Panc1 (cell line): ENCODE measurements at regions not wholly inside any gene's neighbourhood (a gene's known extent, or its start where the extent isn't known, plus 50 kb on each side); places are given as distances from the start of the nearest gene placed in this dataset.

Experiments used
- POLR2AphosphoS5 ChIP-seq: IDR thresholded peaks from 2 replicates; pipeline ENCODE4 v1.6.1; 2012; ENCODE audit warnings: mild to moderate bottlenecking, low read depth, low read length, moderate library complexity
- TCF7L2 ChIP-seq: IDR thresholded peaks from 2 replicates; pipeline ENCODE4 v1.6.1; 2011; ENCODE audit warnings: mild to moderate bottlenecking, low read depth, low read length, inconsistent platforms
- TF ChIP-seq, protein P1 (sequence below): fragments of 450-650 bp; IDR thresholded peaks from 2 replicates; pipeline ENCODE4 v1.5.1; 2017; ENCODE audit warnings: mild to moderate bottlenecking
- TF ChIP-seq, protein P2 (sequence below), 2 experiments: IDR thresholded peaks; 2 replicates each; pipeline ENCODE4 v1.6.1; 2011 to 2012; ENCODE audit warnings: low read depth in 2 of 2, control low read depth in 1 of 2, low read length in 1 of 2, mild to moderate bottlenecking in 1 of 2, moderate library complexity in 1 of 2; ENCODE audit not compliant: insufficient read depth in 1 of 2

DNA sequence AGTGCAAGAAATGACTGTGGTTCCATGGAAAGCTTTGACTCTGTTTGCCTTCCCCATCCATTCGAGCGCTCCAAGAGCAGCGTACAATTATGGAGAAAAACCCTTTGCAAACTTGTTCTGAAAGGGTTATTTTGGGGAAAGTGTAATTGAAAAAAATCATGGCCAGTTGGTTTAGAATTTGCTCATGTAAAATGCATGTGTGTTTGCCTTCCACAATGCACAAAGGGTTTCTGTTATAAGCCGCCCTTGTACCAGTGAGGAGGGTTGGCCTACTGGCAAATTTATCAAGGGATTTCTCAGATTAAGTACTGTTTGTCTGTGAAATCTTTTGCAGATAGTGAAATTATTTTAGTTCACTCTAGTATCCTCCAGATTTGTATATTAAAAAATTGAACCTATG is 62.7 kb upstream of the PELI2 start:
- TF ChIP-seq, protein P1, sequence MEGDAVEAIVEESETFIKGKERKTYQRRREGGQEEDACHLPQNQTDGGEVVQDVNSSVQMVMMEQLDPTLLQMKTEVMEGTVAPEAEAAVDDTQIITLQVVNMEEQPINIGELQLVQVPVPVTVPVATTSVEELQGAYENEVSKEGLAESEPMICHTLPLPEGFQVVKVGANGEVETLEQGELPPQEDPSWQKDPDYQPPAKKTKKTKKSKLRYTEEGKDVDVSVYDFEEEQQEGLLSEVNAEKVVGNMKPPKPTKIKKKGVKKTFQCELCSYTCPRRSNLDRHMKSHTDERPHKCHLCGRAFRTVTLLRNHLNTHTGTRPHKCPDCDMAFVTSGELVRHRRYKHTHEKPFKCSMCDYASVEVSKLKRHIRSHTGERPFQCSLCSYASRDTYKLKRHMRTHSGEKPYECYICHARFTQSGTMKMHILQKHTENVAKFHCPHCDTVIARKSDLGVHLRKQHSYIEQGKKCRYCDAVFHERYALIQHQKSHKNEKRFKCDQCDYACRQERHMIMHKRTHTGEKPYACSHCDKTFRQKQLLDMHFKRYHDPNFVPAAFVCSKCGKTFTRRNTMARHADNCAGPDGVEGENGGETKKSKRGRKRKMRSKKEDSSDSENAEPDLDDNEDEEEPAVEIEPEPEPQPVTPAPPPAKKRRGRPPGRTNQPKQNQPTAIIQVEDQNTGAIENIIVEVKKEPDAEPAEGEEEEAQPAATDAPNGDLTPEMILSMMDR = no peak
- no peak for TF ChIP-seq POLR2AphosphoS5
- TF ChIP-seq, protein P2, sequence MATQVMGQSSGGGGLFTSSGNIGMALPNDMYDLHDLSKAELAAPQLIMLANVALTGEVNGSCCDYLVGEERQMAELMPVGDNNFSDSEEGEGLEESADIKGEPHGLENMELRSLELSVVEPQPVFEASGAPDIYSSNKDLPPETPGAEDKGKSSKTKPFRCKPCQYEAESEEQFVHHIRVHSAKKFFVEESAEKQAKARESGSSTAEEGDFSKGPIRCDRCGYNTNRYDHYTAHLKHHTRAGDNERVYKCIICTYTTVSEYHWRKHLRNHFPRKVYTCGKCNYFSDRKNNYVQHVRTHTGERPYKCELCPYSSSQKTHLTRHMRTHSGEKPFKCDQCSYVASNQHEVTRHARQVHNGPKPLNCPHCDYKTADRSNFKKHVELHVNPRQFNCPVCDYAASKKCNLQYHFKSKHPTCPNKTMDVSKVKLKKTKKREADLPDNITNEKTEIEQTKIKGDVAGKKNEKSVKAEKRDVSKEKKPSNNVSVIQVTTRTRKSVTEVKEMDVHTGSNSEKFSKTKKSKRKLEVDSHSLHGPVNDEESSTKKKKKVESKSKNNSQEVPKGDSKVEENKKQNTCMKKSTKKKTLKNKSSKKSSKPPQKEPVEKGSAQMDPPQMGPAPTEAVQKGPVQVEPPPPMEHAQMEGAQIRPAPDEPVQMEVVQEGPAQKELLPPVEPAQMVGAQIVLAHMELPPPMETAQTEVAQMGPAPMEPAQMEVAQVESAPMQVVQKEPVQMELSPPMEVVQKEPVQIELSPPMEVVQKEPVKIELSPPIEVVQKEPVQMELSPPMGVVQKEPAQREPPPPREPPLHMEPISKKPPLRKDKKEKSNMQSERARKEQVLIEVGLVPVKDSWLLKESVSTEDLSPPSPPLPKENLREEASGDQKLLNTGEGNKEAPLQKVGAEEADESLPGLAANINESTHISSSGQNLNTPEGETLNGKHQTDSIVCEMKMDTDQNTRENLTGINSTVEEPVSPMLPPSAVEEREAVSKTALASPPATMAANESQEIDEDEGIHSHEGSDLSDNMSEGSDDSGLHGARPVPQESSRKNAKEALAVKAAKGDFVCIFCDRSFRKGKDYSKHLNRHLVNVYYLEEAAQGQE (IDR thresholded peaks at IDR 0.05; ENCODE audit: insufficient read depth in 1 of 2, low read depth in 2 of 2, low read length in 1 of 2) = no peak
- TF ChIP-seq TCF7L2 = no peak
